ENCODE measurements at regions not wholly inside any gene's neighbourhood (a gene's known extent, or its start where the extent isn't known, plus 50 kb on each side); places are given as distances from the start of the nearest gene placed in this dataset.

DNA sequence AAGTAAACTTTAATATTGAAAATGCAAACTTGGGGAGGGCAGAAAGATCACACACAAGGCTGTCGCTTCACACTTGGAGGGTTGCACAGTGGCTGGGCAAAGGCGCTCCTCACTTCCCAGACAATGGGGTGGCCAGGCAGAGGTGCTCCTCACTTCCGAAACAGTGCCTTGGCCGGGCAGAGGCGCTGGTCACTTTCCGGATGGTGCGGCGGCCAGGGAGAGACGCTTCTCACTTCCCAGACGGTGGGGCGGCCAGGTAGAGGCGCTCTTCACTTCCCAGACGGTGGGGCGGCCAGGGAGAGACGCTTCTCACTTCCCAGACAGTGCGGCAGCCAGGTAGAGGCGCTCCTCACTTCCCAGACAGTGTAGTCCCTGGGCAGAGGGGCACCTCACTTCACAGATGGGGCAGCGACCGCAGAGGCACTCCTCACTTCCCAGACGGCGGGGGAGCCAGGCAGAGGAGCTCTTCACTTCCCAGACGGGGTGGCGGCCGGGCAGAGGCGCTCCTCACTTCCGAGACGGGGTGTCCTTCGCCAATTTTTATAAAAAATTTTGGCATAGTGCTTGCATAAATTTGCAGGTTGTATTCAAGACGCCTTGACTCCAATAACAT is 140.8 kb upstream of the PZP start (continued):
- TF ChIP-seq, protein P1, sequence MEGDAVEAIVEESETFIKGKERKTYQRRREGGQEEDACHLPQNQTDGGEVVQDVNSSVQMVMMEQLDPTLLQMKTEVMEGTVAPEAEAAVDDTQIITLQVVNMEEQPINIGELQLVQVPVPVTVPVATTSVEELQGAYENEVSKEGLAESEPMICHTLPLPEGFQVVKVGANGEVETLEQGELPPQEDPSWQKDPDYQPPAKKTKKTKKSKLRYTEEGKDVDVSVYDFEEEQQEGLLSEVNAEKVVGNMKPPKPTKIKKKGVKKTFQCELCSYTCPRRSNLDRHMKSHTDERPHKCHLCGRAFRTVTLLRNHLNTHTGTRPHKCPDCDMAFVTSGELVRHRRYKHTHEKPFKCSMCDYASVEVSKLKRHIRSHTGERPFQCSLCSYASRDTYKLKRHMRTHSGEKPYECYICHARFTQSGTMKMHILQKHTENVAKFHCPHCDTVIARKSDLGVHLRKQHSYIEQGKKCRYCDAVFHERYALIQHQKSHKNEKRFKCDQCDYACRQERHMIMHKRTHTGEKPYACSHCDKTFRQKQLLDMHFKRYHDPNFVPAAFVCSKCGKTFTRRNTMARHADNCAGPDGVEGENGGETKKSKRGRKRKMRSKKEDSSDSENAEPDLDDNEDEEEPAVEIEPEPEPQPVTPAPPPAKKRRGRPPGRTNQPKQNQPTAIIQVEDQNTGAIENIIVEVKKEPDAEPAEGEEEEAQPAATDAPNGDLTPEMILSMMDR (conservative IDR thresholded peaks at IDR 0.05; ENCODE audit: low read depth, low read length), result no peak
- TF ChIP-seq NFE2L2 (IDR thresholded peaks at IDR 0.05; ENCODE audit: low read depth, low read length) (no peak), RCOR1 (IDR thresholded peaks at IDR 0.05; ENCODE audit: insufficient replicate concordance, low read length) (no peak)
